ENCODE measurements at regions not wholly inside any gene's neighbourhood (a gene's known extent, or its start where the extent isn't known, plus 50 kb on each side); places are given as distances from the start of the nearest gene placed in this dataset.
A peak's percentile ranks its signal among the peaks of the same experiment; 100 is the strongest.

DNA sequence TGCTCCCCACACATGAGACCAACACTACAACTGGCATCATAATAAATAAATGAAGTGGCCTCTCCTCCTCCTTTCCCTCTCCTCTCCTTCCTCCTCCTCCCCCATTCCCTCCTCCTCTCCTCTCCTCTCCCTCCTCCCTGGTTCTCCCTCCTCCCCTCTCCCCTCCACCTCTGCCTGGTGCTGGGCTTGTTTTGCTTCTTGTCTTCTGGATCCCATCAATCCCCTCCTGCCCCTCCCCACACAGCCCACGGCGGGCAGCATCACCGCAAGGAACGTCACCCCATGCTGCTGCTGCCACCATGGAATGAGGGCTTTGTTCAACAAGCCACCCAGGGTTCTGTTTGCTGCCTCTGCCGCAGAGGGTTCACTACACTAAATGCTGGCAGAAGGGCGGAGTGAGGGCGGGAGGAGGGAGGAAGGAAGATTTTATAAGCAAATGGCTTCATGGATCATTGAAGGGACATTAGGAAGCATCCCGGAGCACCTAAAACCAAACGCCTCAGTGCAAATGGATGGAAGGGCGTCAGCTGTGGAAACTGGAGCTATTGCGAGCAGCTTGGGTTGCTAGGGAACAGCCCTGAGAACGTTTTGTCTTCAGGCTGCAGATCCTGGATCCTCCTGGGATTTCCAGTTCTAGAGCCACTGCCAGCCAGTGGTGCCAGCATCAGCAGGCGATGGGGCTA, 379.7 kb upstream of the ZMIZ1 start:
- ATAC-seq (peak; percentile 47), DNase-seq (peak in 1 of 4 donors; percentile 48)
- intact Hi-C loops (cut with DNase I), result no loop called here
- TF ChIP-seq, protein P1, sequence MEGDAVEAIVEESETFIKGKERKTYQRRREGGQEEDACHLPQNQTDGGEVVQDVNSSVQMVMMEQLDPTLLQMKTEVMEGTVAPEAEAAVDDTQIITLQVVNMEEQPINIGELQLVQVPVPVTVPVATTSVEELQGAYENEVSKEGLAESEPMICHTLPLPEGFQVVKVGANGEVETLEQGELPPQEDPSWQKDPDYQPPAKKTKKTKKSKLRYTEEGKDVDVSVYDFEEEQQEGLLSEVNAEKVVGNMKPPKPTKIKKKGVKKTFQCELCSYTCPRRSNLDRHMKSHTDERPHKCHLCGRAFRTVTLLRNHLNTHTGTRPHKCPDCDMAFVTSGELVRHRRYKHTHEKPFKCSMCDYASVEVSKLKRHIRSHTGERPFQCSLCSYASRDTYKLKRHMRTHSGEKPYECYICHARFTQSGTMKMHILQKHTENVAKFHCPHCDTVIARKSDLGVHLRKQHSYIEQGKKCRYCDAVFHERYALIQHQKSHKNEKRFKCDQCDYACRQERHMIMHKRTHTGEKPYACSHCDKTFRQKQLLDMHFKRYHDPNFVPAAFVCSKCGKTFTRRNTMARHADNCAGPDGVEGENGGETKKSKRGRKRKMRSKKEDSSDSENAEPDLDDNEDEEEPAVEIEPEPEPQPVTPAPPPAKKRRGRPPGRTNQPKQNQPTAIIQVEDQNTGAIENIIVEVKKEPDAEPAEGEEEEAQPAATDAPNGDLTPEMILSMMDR (IDR thresholded peaks at IDR 0.05), result no peak
- Histone ChIP-seq H3K4me3 (no peak overlapping the region), H3K4me1 (peaks cover 0 to 5% of the 10 kb centered on the region in 2 donors), H3K27ac (no peak overlapping the region), H3K27me3 (no peaks in the 10 kb centered on the region), H3K9me3 (no peaks in the 10 kb centered on the region), H3K36me3 (no peaks in the 10 kb centered on the region)

DNA sequence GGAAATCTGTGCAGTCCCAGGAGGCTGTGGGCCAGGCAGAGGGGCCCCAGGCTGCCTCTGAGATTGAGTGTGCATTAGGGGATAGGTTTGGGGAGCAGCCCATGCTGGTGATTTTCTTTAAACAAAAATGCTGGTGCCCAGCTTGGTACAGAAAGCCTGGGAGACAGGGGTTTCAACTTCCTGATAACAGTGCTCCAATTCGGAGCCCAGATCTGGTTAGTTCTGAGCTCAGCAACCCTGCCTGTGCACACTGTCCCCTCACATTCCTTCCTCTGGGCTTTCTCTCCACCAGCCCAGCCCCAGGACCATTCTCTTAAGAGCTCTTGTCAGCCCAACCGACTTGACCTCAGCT, 379.2 kb upstream of the ZMIZ1 start:
- peaks cover 0 to 5% of the 10 kb centered on the region in 2 donors for H3K4me1 ChIP-seq
- H3K27me3 ChIP-seq, result no peaks in the 10 kb centered on the region
- no peak overlapping the region for H3K27ac ChIP-seq
- no peak for ATAC-seq
- intact Hi-C loops (cut with DNase I), result no loop called here
- no peaks in the 10 kb centered on the region for H3K9me3 ChIP-seq
- no peaks in the 10 kb centered on the region for H3K36me3 ChIP-seq
- no peak for DNase-seq
- H3K4me3 ChIP-seq, result no peak overlapping the region
- TF ChIP-seq, protein P1 (IDR thresholded peaks at IDR 0.05), result no peak

DNA sequence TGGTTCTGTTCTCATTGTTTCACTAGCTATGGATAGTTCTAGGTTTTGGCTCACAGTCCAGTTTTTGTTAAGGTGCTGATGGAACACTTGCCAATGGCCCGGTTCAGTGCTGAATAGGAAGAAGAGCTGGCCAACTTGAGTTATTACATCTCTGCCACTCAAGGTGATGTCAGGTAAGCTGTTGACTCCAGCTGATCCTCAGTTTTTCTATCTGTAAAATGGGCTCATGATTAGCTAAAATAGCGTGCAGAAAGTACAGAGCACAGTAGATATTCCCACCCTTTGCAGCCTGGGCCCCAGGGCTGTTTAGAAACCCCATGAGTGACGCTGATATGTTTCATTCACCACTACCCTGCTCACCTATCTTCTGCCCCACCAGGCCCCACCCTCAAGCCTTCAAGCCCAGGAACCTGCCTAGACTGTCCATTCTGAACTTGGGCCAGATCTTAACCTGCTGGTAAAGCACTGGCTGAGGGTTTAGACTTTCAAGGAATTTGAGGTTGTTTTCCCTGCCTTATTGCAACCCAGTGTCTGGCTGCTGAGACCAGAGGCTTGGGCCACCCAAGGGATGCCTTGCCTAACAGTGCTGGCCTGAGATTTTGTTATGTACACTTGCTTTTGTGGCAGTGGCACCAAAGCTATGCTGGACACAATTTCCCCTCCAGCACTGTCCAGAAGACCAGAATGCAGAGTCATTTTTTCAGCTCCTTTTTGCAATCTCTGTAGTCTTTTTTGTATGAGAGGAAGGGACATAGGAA, 378.2 kb upstream of the ZMIZ1 start:
- no peak for DNase-seq
- intact Hi-C loops (cut with DNase I), result no loop called here
- no peaks in the 10 kb centered on the region for H3K9me3 ChIP-seq
- TF ChIP-seq, protein P1 (IDR thresholded peaks at IDR 0.05), result no peak
- H3K27me3 ChIP-seq, result no peaks in the 10 kb centered on the region
- no peak overlapping the region for H3K4me3 ChIP-seq
- ATAC-seq, result no peak
- H3K36me3 ChIP-seq, result no peaks in the 10 kb centered on the region
- peaks cover 0 to 5% of the 10 kb centered on the region in 2 donors for H3K4me1 ChIP-seq
- no peak overlapping the region for H3K27ac ChIP-seq

DNA sequence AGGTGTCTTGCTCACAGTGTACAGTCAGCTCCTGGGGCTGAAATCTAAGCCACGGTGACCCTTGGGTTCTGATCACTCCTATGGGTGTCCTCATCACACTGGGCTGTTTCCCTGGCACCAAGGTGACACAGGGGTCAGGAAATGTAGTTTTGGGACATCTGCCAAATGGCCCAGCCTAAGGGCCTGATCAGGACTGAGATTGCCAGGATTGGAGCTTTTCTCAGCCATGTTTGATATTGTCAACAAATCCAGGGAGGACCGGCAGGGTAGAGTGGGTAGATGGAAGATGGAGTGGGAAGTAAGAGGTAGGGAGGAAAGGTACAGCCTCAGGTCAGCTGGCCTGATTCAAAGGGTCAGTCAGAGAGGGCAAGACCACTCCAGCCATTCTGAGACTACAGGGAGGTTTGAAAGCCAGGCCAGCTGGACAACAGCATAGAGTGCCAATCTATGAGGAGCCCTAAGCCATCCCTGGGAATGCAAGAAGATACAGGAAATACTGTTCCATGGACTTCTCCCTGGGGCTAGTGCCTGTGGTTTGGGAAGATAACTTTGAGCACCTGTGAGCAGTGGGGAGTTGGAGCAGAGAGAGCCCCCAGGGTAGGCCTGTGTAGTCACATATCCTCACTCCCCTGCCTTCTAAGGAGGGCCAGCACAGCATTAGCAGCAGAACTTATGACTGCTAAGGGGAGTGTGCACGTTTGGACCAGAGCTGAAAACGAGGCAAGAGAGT, 377.3 kb upstream of the ZMIZ1 start:
- intact Hi-C loops (cut with DNase I), result no loop called here
- DNase-seq (no peak), ATAC-seq (no peak)
- TF ChIP-seq, protein P1 (IDR thresholded peaks at IDR 0.05), result no peak
- Histone ChIP-seq H3K4me3 (no peak overlapping the region), H3K27me3 (no peaks in the 10 kb centered on the region), H3K36me3 (no peaks in the 10 kb centered on the region), H3K4me1 (peaks cover 0 to 5% of the 10 kb centered on the region in 2 donors), H3K27ac (no peak overlapping the region), H3K9me3 (no peaks in the 10 kb centered on the region)

DNA sequence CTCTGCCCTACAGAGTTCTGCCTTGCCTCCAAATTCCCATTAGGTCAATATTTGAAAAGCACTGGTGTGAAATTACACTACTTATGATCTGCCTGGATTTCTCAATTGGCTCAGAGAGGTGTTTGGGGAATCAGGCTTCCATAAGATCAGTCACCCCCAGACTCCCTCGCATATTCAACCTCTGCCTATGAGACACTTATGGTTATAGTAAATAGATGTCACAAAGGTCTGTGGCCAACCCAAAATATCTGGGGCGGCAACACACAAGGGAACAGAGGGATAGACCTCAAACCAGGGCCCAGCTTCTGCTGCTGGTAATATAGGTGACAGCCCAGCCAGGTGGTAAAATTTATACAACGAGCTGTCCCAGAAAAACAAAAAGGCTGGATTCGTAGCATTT, 376.7 kb upstream of the ZMIZ1 start:
- H3K27ac ChIP-seq, result no peak overlapping the region
- ATAC-seq (no peak), DNase-seq (no peak)
- H3K9me3 ChIP-seq, result no peaks in the 10 kb centered on the region
- H3K27me3 ChIP-seq, result no peaks in the 10 kb centered on the region
- H3K4me1 ChIP-seq, result peaks cover 0 to 5% of the 10 kb centered on the region in 2 donors
- TF ChIP-seq, protein P1 (IDR thresholded peaks at IDR 0.05), result no peak
- H3K36me3 ChIP-seq, result no peaks in the 10 kb centered on the region
- intact Hi-C loops (cut with DNase I), result no loop called here
- H3K4me3 ChIP-seq, result no peak overlapping the region

Data from left lung (tissue), 4 donors.